AML-193 (cell line): ENCODE measurements at regions not wholly inside any gene's neighbourhood (a gene's known extent, or its start where the extent isn't known, plus 50 kb on each side); places are given as distances from the start of the nearest gene placed in this dataset.
"Not testable (repeated sequence)": the region's sequence is repeated elsewhere in the genome, so short reads cannot be mapped to it uniquely, and the experiment has no call there.

Experiments
- DNase-seq, 2 experiments: peaks; one replicate each; lab custom pipeline; 2025; lab: John Stamatoyannopoulos, UW

DNA sequence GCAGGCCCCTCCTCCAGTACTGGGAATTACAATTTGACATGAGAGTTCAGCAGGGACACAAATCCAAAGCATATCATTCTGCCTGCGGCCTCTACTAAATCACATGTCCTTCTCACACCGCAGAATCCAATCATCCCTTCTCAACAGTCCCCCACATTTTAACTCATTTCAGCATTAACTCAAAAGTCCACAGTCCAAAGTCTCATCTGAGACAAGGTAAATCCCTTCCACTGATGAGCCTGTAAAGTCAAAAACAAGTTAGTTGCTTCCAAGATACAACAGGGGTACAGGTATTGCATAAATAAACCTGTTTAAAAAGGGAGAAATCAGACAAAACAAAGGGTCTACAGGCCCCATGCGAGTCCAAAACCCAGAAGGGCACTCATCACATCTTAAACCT is 64.0 kb downstream of the EBNA1BP2 start:
- no peak for DNase-seq

DNA sequence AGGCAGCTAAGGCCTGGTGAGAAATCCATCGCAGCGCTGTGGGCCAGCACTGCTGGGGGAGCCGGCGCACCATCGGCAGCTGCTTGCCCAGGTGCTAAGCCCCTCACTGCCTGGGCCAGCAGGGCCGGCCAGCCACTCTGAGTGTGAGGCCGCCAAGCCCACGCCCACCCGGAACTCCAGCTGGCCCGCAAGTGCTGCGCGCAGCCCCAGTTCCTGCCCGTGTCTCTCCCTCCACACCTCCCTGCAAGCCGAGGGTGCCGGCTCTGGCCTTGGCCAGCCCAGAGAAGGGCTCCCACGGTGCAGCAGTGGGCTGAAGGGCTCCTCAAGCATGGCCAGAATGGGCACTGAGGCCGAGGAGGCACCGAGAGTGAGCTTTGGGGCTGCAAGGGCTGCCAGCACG is 64.4 kb downstream of the EBNA1BP2 start:
- DNase-seq = no peak

DNA sequence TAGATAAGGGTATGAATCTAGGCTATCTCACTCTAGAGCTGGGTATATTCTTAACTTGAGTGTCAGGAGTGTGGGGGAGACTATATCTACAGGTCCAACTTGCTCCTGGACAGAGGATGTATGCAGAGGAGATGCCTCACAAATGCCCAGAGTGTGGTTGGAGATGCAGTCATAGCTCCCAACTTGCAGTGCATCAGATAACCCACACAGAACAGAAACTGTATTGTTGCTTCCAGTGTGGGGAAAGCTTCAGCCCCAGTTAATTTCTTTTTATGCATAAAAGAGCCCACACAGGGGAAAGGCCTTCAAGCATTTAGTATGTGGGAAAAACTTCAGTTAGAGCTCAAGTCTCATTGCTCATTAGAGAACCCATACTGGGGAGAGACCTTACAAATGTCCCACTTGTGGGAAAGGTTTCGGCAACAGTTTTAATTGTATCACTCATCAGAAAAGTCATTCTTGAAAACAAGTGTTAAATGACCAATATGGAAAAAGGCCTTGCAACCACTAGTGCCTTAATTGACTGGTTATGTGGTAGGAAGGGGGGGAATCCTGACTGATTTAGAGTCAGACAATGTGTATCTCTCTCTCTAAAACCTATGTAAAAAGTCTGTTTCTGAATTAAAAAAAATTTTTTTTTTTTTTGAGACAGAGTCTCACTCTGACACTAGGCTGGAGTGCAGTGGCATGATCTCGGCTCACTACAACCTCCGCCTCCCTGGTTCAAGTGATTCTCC is 67.9 kb downstream of the EBNA1BP2 start:
- DNase-seq = no peak

DNA sequence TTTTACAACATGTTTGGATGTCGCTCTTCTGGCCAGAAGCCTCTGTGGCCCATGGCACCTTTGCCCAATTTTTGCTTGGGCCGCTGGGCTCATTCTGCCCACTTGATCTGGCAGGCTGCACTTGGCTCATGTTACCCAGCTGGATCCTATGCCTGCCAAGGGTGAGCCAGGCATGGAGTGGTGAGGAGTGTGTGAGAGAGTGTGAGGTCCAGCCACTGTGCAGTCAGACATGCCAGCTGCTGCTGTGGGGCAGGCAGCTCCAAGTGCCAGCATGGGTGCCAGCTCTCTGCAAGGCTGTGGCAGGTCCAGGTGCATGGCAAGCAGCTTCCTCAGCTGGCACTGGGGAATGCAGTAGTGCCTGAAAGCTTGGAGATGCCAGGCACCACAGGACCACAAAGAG is 71.0 kb downstream of the EBNA1BP2 start:
- DNase-seq = no peak

DNA sequence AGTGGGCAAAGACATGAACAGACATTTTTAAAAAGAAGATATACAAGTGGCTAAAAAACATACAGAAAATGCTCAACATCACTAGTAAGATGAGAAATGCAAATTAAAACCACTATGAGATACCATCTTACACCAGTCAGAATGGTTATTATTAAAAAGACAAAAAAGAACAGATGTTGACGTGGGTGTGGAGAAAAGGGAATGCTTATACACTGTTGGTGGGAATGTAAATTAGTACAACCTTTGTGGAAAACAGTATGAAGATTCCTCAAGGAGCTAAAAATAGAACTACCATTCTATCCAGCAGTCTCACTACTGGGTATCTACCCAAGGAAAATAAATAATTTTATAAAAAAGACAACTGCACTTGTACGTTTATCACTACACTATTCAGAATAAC is 73.9 kb downstream of the EBNA1BP2 start:
- DNase-seq = no peak

- not testable (repeated sequence) for DNase-seq
Measured at GRCh38 chr1:43096528-43096927, 75.6 kb downstream of the EBNA1BP2 start.

GRCh38 chr1:43090812-43091211 is 81.3 kb downstream of the EBNA1BP2 start:
- DNase-seq = not testable (repeated sequence)

DNA sequence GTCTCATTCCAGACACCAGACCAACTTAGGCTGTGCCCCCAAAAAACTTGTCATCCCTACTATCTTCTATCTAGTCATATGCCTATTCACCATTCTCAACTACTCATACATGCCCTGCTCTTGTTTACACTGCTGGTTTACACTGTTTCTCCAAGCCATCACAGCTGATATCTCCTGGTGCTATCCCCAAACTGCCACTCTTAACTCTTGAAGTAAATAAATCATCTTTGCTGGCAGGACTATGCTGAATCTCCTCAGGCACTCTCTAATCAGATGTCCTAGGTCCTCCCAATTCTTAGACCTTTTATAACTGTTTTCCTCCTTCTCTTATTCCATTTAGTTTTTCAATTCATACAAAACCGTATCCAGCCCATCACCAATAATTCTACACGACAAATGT is 81.9 kb downstream of the EBNA1BP2 start:
- not testable (repeated sequence) for DNase-seq

- no peak for DNase-seq
Measured at GRCh38 chr1:43083375-43083891, 88.7 kb downstream of the EBNA1BP2 start.

GRCh38 chr1:43082740-43083139 is 89.3 kb downstream of the EBNA1BP2 start:
- no peak for DNase-seq

DNA sequence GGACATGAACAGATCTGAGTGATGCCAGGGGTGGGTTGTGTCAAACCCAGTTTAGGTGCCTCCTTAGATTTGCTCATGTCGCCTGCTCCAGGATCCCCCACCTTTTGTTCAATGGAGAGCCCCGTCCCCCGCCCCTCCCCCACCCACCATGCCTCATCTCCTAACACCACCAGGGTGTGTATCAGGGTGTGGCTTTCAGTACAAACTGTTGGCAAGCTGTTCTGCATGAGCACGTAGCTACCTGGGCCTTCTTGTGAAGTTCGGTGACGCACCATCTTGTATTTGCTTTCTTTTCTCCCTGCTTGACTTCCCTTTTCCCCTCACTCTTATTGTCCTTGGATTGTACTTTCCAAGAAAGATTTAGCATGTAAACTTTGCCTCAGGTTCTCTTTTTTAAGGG is 94.8 kb downstream of the EBNA1BP2 start:
- DNase-seq = no peak

- no peak for DNase-seq
Measured at GRCh38 chr1:43074709-43075108, 97.4 kb downstream of the EBNA1BP2 start.

DNA sequence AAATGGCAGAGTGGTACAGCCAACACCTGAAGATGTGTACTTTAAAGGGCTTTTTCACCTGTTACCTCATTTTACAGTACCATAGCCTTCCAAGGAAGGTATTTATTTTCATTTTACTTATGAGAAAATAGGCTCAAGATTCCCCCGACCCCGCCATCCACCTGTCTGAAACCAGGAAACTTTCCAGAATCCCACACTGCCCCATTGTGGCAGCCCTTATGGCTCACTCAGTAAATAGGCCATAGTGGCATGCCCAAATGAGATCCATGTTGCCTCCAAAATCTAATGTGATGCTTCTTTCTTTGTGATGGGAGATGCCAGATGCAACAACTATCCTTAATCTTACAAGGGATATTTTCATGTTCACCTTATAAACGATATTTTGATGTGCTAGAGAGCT is 97.8 kb downstream of the EBNA1BP2 start:
- DNase-seq = no peak

- peak; percentile 65 to 74 for DNase-seq
Measured at GRCh38 chr1:43073490-43074230, 98.4 kb downstream of the EBNA1BP2 start.

GRCh38 chr1:43072314-43072713 is 99.8 kb downstream of the EBNA1BP2 start:
- DNase-seq = no peak

- no peak for DNase-seq
Measured at GRCh38 chr1:43071241-43071640, 100.8 kb downstream of the EBNA1BP2 start.

GRCh38 chr1:43069461-43070050 is 102.5 kb downstream of the EBNA1BP2 start:
- no peak for DNase-seq

DNA sequence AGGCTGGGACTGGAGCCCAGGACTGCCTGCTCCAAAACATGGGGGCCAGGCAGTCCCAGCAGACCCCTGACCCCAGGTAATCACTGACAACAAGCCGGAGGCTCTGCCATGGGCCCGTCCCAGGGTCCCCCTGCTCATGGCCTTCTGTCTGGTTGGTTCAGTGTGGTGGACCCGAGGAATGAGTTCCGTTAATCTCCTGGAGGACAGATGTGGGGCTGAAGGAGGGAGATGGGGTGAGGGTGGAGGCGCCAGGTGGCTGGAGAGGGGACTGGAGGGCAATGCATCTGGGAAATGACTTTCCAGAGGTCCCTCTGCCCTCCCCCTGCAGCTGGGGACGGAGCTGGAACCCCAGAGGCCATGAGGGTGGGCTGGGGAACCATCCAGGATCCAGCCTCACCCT is 103.2 kb downstream of the EBNA1BP2 start:
- no peak for DNase-seq

DNA sequence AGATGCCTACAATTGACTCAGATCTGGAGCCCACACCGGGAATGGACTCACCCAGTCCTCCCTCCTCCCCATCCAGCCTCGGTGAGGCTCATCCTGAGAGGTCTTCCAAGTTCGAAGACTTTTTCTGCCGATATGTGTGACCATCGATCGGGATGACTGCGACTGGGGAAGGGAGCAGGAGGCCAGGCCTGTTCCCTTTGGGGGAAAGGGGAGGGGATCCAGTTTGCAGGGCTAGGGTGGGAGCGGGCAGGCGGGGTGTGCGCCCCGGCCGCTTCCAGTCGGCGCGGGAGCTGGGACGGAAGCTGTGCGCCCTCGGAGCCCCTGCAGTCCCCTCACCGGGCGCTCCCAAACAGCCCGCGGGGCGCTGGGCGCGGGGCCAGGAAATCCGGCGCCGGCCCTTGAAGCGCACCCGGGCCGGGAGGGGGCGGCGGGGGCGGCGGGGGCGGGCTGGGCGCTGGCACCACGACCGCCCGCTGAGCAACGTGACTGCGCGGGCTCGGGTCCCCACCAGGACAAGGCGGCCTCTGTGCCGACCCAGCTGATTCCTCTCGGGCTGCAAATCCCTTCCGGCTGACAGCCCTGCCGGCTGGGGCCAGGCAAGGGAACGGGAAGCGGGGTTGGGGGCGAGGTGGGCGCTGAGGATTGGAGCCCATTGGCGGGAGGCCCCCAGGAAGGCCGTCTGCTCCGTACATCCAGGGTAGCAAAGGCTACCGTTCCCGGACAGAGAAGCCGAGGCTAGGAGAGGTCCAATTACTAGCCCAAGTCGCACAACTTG is 103.9 kb downstream of the EBNA1BP2 start:
- DNase-seq = no peak

DNA sequence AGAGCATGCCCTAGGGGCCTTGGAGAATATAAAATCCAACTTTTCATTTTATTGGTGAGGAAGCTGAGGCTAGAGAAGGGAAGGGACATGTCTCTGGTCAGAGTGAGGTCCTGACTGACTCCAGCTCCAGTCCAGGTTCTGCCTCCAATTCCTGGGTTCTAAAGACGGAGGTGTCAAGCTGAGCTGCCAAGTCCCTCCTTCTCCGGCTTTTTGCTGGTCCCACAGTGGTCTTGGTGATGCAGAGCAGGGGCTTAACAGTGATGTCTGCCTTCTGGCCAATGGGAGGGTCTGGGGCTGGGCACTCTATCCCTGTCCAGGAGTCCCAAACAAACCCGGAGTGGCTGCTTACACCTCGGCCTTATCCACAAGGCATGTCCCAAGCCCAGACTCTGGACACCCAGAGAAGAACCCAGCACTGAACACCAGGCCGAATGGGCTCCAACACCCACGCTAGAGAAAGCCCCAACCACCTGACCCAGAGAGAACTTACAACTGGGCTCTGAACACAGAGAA is 104.8 kb downstream of the EBNA1BP2 start:
- DNase-seq = no peak

- DNase-seq = no peak
Measured at GRCh38 chr1:43066578-43066977, 105.5 kb downstream of the EBNA1BP2 start.
